ENCODE measurements at regions not wholly inside any gene's neighbourhood (a gene's known extent, or its start where the extent isn't known, plus 50 kb on each side); places are given as distances from the start of the nearest gene placed in this dataset.

- peak; percentile 23 for DNase-seq
Observed at GRCh38 chr13:74706801-74707200, 572.6 kb upstream of the KLF12 start.

GRCh38 chr13:74705438-74705837, 571.2 kb upstream of the KLF12 start:
- DNase-seq: no peak

- DNase-seq: no peak
Observed at GRCh38 chr13:74703855-74704387, 569.7 kb upstream of the KLF12 start.

- DNase-seq: no peak
Observed at GRCh38 chr13:74696148-74696922, 562.1 kb upstream of the KLF12 start.

- no peak for DNase-seq
Observed at GRCh38 chr13:74695021-74695800, 561.0 kb upstream of the KLF12 start.

- no peak for DNase-seq
Observed at GRCh38 chr13:74687442-74688182, 553.4 kb upstream of the KLF12 start.

GRCh38 chr13:74683411-74683810, 549.2 kb upstream of the KLF12 start:
- no peak for DNase-seq

- DNase-seq: no peak
Observed at GRCh38 chr13:74682746-74683145, 548.5 kb upstream of the KLF12 start.

GRCh38 chr13:74681891-74682290, 547.7 kb upstream of the KLF12 start:
- DNase-seq: no peak

GRCh38 chr13:74678308-74678965, 544.2 kb upstream of the KLF12 start:
- DNase-seq: no peak

GRCh38 chr13:74675972-74676371, 541.8 kb upstream of the KLF12 start:
- DNase-seq: no peak

- DNase-seq: no peak
Observed at GRCh38 chr13:74675182-74675581, 541.0 kb upstream of the KLF12 start.

- DNase-seq: no peak
Observed at GRCh38 chr13:74674720-74675119, 540.5 kb upstream of the KLF12 start.

- DNase-seq: no peak
Observed at GRCh38 chr13:74669149-74669548, 534.9 kb upstream of the KLF12 start.

- DNase-seq: peak; percentile 18
Observed at GRCh38 chr13:74667656-74668203, 533.5 kb upstream of the KLF12 start.

GRCh38 chr13:74662905-74663304, 528.7 kb upstream of the KLF12 start:
- DNase-seq: no peak

- DNase-seq: peak; percentile 8
Observed at GRCh38 chr13:74661851-74662250, 527.6 kb upstream of the KLF12 start.

GRCh38 chr13:74657765-74658164, 523.6 kb upstream of the KLF12 start:
- no peak for DNase-seq

GRCh38 chr13:74651121-74651520, 516.9 kb upstream of the KLF12 start:
- no peak for DNase-seq

GRCh38 chr13:74647991-74648390, 513.8 kb upstream of the KLF12 start:
- DNase-seq: no peak

- no peak for DNase-seq
Observed at GRCh38 chr13:74647211-74647610, 513.0 kb upstream of the KLF12 start.

GRCh38 chr13:74646091-74646490, 511.9 kb upstream of the KLF12 start:
- DNase-seq: peak; percentile 51

Measured in NCI-H2171 treated with DMSO at 0.1 percent for 48 hours (cell line).